ENCODE measurements at regions not wholly inside any gene's neighbourhood (a gene's known extent, or its start where the extent isn't known, plus 50 kb on each side); places are given as distances from the start of the nearest gene placed in this dataset.

GRCh38 chr5:168064457-168064856 lies 227.0 kb upstream of the WWC1 start:
- no peak for DNase-seq

GRCh38 chr5:168064933-168065622 lies 226.4 kb upstream of the WWC1 start:
- no peak for DNase-seq

- DNase-seq = no peak
Observed at GRCh38 chr5:168066536-168067208, 224.8 kb upstream of the WWC1 start.

- no peak for DNase-seq
Observed at GRCh38 chr5:168070761-168071160, 220.7 kb upstream of the WWC1 start.

- DNase-seq = no peak
Observed at GRCh38 chr5:168072665-168073064, 218.8 kb upstream of the WWC1 start.

GRCh38 chr5:168073311-168073710 lies 218.1 kb upstream of the WWC1 start:
- DNase-seq = no peak

- DNase-seq = no peak
Observed at GRCh38 chr5:168073991-168074800, 217.2 kb upstream of the WWC1 start.

- DNase-seq = no peak
Observed at GRCh38 chr5:168075387-168075786, 216.1 kb upstream of the WWC1 start.

- peak; percentile 9 to 26 for DNase-seq
Observed at GRCh38 chr5:168076561-168076991, 214.9 kb upstream of the WWC1 start.

- no peak for DNase-seq
Observed at GRCh38 chr5:168085261-168086031, 206.0 kb upstream of the WWC1 start.

GRCh38 chr5:168086104-168086610 lies 205.3 kb upstream of the WWC1 start:
- DNase-seq = no peak

GRCh38 chr5:168086746-168087145 lies 204.7 kb upstream of the WWC1 start:
- no peak for DNase-seq

- peak in 1 of 2 donors; percentile 7 for DNase-seq
Observed at GRCh38 chr5:168088410-168089173, 202.9 kb upstream of the WWC1 start.

GRCh38 chr5:168089201-168089887 lies 202.1 kb upstream of the WWC1 start:
- DNase-seq = no peak

GRCh38 chr5:168092209-168093185 lies 198.9 kb upstream of the WWC1 start:
- no peak for DNase-seq

- no peak for DNase-seq
Observed at GRCh38 chr5:168093200-168093910, 198.1 kb upstream of the WWC1 start.

- DNase-seq = no peak
Observed at GRCh38 chr5:168096525-168096924, 194.9 kb upstream of the WWC1 start.

GRCh38 chr5:168097876-168098653 lies 193.4 kb upstream of the WWC1 start:
- no peak for DNase-seq
